Upper lobe of right lung (tissue), 1 donor: ENCODE measurements at regions not wholly inside any gene's neighbourhood (a gene's known extent, or its start where the extent isn't known, plus 50 kb on each side); places are given as distances from the start of the nearest gene placed in this dataset.

ENCODE experiments used
- ATAC-seq: fragments of 200-7000 bp; cut with Tn5 transposase; one replicate; pipeline ENCODE4 v1.9.1; 2020; ENCODE audit warnings: mild to moderate bottlenecking, moderate library complexity
- DNase-seq: peaks from one replicate; pipeline ENCODE4 v3.0.0-alpha.2; 2020
- H3K27ac ChIP-seq: fragments of 200-600 bp; one replicate; pipeline ENCODE4 v1.8.0; 2022
- H3K27me3 ChIP-seq: fragments of 200-600 bp; one replicate; pipeline ENCODE4 v1.8.0; 2022; ENCODE audit warnings: mild to moderate bottlenecking
- H3K36me3 ChIP-seq: fragments of 200-600 bp; one replicate; pipeline ENCODE4 v1.8.0; 2022
- H3K4me1 ChIP-seq: fragments of 200-600 bp; one replicate; pipeline ENCODE4 v1.8.0; 2022
- H3K4me3 ChIP-seq: fragments of 200-600 bp; one replicate; pipeline ENCODE4 v1.8.0; 2022; ENCODE audit warnings: mild to moderate bottlenecking
- H3K9me3 ChIP-seq: fragments of 200-600 bp; one replicate; pipeline ENCODE4 v1.8.0; 2022
- CTCF ChIP-seq: fragments of 200-600 bp; IDR thresholded peaks from one replicate; pipeline ENCODE4 v1.8.0; 2022; ENCODE audit warnings: antibody characterized with exemption
- intact Hi-C: fragments of 100-400 bp; cut with DNase I; formaldehyde crosslinking; loops from one replicate; pipeline ENCODE4 v1.11.0; 2022
- donor health status: DM: no; HTN: yes; CAD: no; lungs with severe emphysema.

- no peaks in the 10 kb centered on the region for H3K9me3 ChIP-seq
- H3K27ac ChIP-seq = no peak overlapping the region
- no peaks in the 10 kb centered on the region for H3K4me1 ChIP-seq
- no peak for ATAC-seq
- no peak for DNase-seq
- no peaks in the 10 kb centered on the region for H3K36me3 ChIP-seq
- no peaks in the 10 kb centered on the region for H3K27me3 ChIP-seq
- intact Hi-C loops = no loop called here
- TF ChIP-seq CTCF = no peak
- no peak overlapping the region for H3K4me3 ChIP-seq
Measured at GRCh38 chr6:153814136-153814535, 224.9 kb upstream of the OPRM1 start.

DNA sequence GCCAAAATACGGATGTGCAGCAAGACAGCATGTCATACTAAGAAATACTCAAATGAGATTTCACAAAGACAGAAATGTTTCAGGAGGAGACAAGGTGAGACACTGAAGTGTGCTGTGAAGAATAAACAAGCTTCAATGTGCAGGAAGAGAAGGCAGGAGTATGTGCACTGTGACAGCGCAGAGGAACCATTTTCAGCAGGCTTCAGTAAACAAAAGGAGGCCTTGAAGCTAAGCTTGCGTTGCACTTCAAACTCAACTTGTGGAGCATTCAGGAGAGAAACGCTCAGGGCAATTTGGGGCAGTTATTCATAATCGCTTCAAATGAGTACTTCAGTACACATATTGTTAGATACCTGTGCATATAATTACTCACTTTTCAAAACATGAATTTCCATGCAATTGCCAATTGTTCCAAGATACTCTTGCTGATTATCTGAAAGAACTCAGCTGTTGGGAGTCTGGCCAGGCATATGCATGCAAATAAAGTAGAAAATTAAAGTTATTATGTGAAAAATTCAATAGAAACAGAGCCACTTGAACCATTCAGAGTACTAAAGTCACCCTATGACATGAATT is 234.2 kb upstream of the OPRM1 start:
- no peaks in the 10 kb centered on the region for H3K27me3 ChIP-seq
- TF ChIP-seq CTCF = no peak
- DNase-seq (no peak), ATAC-seq (no peak)
- H3K27ac ChIP-seq = no peak overlapping the region
- intact Hi-C loops = no loop called here
- no peaks in the 10 kb centered on the region for H3K4me1 ChIP-seq
- no peaks in the 10 kb centered on the region for H3K9me3 ChIP-seq
- no peak overlapping the region for H3K4me3 ChIP-seq
- H3K36me3 ChIP-seq = no peaks in the 10 kb centered on the region

- intact Hi-C loops = no loop called here
- no peaks in the 10 kb centered on the region for H3K9me3 ChIP-seq
- no peak for ATAC-seq
Measured at GRCh38 chr6:153801917-153802316, 237.1 kb upstream of the OPRM1 start.

GRCh38 chr6:153800580-153801188 is 238.4 kb upstream of the OPRM1 start:
- ATAC-seq (peak; percentile 25), DNase-seq (no peak)

More at GRCh38 chr6:153801917-153802316, 237.1 kb upstream of the OPRM1 start:
- Histone ChIP-seq H3K36me3 (no peaks in the 10 kb centered on the region), H3K27ac (no peak overlapping the region), H3K4me3 (no peak overlapping the region), H3K27me3 (no peaks in the 10 kb centered on the region), H3K4me1 (no peaks in the 10 kb centered on the region)
- no peak for DNase-seq
- no peak for TF ChIP-seq CTCF

GRCh38 chr6:153790876-153791473 is 248.1 kb upstream of the OPRM1 start:
- TF ChIP-seq CTCF = no peak
- Histone ChIP-seq H3K27me3 (no peaks in the 10 kb centered on the region), H3K9me3 (no peaks in the 10 kb centered on the region), H3K4me1 (no peaks in the 10 kb centered on the region), H3K4me3 (no peak overlapping the region), H3K36me3 (no peaks in the 10 kb centered on the region), H3K27ac (no peak overlapping the region)
- intact Hi-C loops = no loop called here
- DNase-seq (no peak), ATAC-seq (no peak)

More at GRCh38 chr6:153800580-153801188, 238.4 kb upstream of the OPRM1 start:
- H3K4me1 ChIP-seq = no peaks in the 10 kb centered on the region
- no peaks in the 10 kb centered on the region for H3K36me3 ChIP-seq
- TF ChIP-seq CTCF = no peak
- intact Hi-C loops = no loop called here
- no peaks in the 10 kb centered on the region for H3K9me3 ChIP-seq
- H3K27me3 ChIP-seq = no peaks in the 10 kb centered on the region
- no peak overlapping the region for H3K4me3 ChIP-seq
- no peak overlapping the region for H3K27ac ChIP-seq
